Loucy (cell line): ENCODE measurements at regions not wholly inside any gene's neighbourhood (a gene's known extent, or its start where the extent isn't known, plus 50 kb on each side); places are given as distances from the start of the nearest gene placed in this dataset.

ENCODE experiments used
- EZH2phosphoT487 ChIP-seq: fragments of 200-600 bp; IDR thresholded peaks from 2 replicates; pipeline ENCODE4 v1.6.1; 2018; ENCODE audit warnings: antibody characterized with exemption, mild to moderate bottlenecking, moderate library complexity, borderline replicate concordance
- TF ChIP-seq, protein P1 (sequence below): fragments of 200-600 bp; sonication (generic); conservative IDR thresholded peaks from 2 replicates; pipeline ENCODE4 v1.5.1; 2014; ENCODE audit warnings: mild to moderate bottlenecking, antibody characterized with exemption, low read length

DNA sequence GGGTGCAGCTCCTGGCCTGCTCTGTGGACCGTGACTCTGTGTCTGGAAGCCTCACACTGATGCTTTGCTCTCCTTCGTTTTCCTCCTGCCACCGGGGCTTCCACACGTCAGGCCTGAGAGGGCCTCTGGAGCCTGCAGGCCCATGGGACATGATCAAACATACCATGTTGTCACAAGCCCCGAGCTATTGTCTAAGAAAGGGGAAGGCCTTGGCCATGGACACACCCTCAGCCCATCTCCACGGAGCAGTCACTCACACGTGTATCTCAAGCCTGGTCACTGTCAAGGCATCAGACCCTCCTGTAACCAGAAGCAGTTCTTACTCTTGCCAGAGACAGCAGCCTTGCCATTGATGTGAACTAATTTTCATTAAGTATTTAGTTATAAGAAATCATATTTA is 814.1 kb upstream of the SALL3 start:
- TF ChIP-seq, protein P1, sequence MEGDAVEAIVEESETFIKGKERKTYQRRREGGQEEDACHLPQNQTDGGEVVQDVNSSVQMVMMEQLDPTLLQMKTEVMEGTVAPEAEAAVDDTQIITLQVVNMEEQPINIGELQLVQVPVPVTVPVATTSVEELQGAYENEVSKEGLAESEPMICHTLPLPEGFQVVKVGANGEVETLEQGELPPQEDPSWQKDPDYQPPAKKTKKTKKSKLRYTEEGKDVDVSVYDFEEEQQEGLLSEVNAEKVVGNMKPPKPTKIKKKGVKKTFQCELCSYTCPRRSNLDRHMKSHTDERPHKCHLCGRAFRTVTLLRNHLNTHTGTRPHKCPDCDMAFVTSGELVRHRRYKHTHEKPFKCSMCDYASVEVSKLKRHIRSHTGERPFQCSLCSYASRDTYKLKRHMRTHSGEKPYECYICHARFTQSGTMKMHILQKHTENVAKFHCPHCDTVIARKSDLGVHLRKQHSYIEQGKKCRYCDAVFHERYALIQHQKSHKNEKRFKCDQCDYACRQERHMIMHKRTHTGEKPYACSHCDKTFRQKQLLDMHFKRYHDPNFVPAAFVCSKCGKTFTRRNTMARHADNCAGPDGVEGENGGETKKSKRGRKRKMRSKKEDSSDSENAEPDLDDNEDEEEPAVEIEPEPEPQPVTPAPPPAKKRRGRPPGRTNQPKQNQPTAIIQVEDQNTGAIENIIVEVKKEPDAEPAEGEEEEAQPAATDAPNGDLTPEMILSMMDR, result no peak
- TF ChIP-seq EZH2phosphoT487, result no peak
